NT2/D1 (cell line): ENCODE measurements at regions not wholly inside any gene's neighbourhood (a gene's known extent, or its start where the extent isn't known, plus 50 kb on each side); places are given as distances from the start of the nearest gene placed in this dataset.

Experiments
- DNase-seq: peaks from one replicate; pipeline ENCODE4 v3.0.0-alpha.2; 2011; ENCODE audit warnings: low read depth, low spot score
- H3K27me3 ChIP-seq: 2 replicates; pipeline ENCODE4 v1.6.0; 2011; ENCODE audit warnings: mild to moderate bottlenecking; ENCODE audit not compliant: insufficient read length, insufficient read depth
- H3K36me3 ChIP-seq: 2 replicates; pipeline ENCODE4 v1.6.1; 2011; ENCODE audit warnings: mild to moderate bottlenecking, low read length, mixed read lengths; ENCODE audit not compliant: insufficient read depth, insufficient read length
- H3K4me1 ChIP-seq: 2 replicates; pipeline ENCODE4 v1.5.1; 2011; ENCODE audit not compliant: insufficient read depth, insufficient read length
- H3K4me3 ChIP-seq: 2 replicates; pipeline ENCODE4 v1.5.1; 2011; ENCODE audit warnings: low read depth; ENCODE audit not compliant: insufficient read length
- H3K9ac ChIP-seq: 2 replicates; pipeline ENCODE4 v1.6.0; 2011; ENCODE audit warnings: low read depth; ENCODE audit not compliant: insufficient read length
- H3K9me3 ChIP-seq: 2 replicates; pipeline ENCODE4 v1.5.1; 2011; ENCODE audit warnings: mild to moderate bottlenecking, low read length; ENCODE audit not compliant: insufficient read depth
- SUZ12 ChIP-seq: IDR thresholded peaks from 2 replicates; pipeline ENCODE4 v1.6.1; 2011; ENCODE audit not compliant: insufficient read length, insufficient read depth; ENCODE audit errors: extremely low read depth
- YY1 ChIP-seq: IDR thresholded peaks from 2 replicates; pipeline ENCODE4 v1.6.1; 2011; ENCODE audit not compliant: insufficient read length, insufficient read depth
- ZNF274 ChIP-seq: IDR thresholded peaks from 2 replicates; pipeline ENCODE4 v1.6.1; 2011; ENCODE audit warnings: mild to moderate bottlenecking, low read depth, low read length

GRCh38 chr12:105466901-105467598 is 136.6 kb downstream of the C12orf75 start:
- TF ChIP-seq SUZ12 (no peak), ZNF274 (no peak), YY1 (no peak)
- DNase-seq, result no peak

GRCh38 chr12:105467710-105468366 is 137.3 kb downstream of the C12orf75 start:
- Histone ChIP-seq H3K9me3 (no peaks in the 10 kb centered on the region), H3K4me1 (peaks cover 3% of the 10 kb centered on the region), H3K4me3 (no peak overlapping the region), H3K36me3 (no peaks in the 10 kb centered on the region), H3K27me3 (no peaks in the 10 kb centered on the region), H3K9ac (no peak overlapping the region)
- no peak for DNase-seq
- TF ChIP-seq YY1, result no peak
- TF ChIP-seq SUZ12, result no peak
- no peak for TF ChIP-seq ZNF274

More at GRCh38 chr12:105466901-105467598, 136.6 kb downstream of the C12orf75 start:
- Histone ChIP-seq H3K27me3 (no peaks in the 10 kb centered on the region), H3K4me1 (peaks cover 3% of the 10 kb centered on the region), H3K4me3 (no peak overlapping the region), H3K9ac (no peak overlapping the region), H3K36me3 (no peaks in the 10 kb centered on the region), H3K9me3 (no peaks in the 10 kb centered on the region)

GRCh38 chr12:105468464-105468863 is 138.0 kb downstream of the C12orf75 start:
- TF ChIP-seq ZNF274, result no peak
- no peak for TF ChIP-seq SUZ12
- TF ChIP-seq YY1, result no peak
- Histone ChIP-seq H3K4me3 (no peak overlapping the region), H3K36me3 (no peaks in the 10 kb centered on the region), H3K9me3 (no peaks in the 10 kb centered on the region), H3K9ac (no peak overlapping the region), H3K4me1 (peaks cover 3% of the 10 kb centered on the region), H3K27me3 (no peaks in the 10 kb centered on the region)
- no peak for DNase-seq

GRCh38 chr12:105469211-105469610 is 138.7 kb downstream of the C12orf75 start:
- Histone ChIP-seq H3K4me1 (peaks cover 3% of the 10 kb centered on the region), H3K9ac (no peak overlapping the region), H3K9me3 (no peaks in the 10 kb centered on the region), H3K27me3 (no peaks in the 10 kb centered on the region), H3K36me3 (no peaks in the 10 kb centered on the region), H3K4me3 (no peak overlapping the region)
- no peak for TF ChIP-seq ZNF274
- no peak for TF ChIP-seq YY1
- no peak for TF ChIP-seq SUZ12
- DNase-seq, result no peak

- no peak overlapping the region for H3K9ac ChIP-seq
- peaks cover 3% of the 10 kb centered on the region for H3K4me1 ChIP-seq
- no peak overlapping the region for H3K4me3 ChIP-seq
- H3K36me3 ChIP-seq, result no peaks in the 10 kb centered on the region
- H3K9me3 ChIP-seq, result no peaks in the 10 kb centered on the region
- TF ChIP-seq ZNF274 (no peak), YY1 (no peak), SUZ12 (no peak)
- DNase-seq, result no peak
- no peaks in the 10 kb centered on the region for H3K27me3 ChIP-seq
Observed at GRCh38 chr12:105469701-105470100, 139.2 kb downstream of the C12orf75 start.

GRCh38 chr12:105470102-105470501 is 139.6 kb downstream of the C12orf75 start:
- DNase-seq, result no peak
- no peak for TF ChIP-seq YY1
- no peak for TF ChIP-seq SUZ12
- no peak for TF ChIP-seq ZNF274

GRCh38 chr12:105470601-105471000 is 140.1 kb downstream of the C12orf75 start:
- Histone ChIP-seq H3K4me1 (peaks cover 3% of the 10 kb centered on the region), H3K27me3 (no peaks in the 10 kb centered on the region), H3K4me3 (no peak overlapping the region), H3K36me3 (no peaks in the 10 kb centered on the region), H3K9ac (no peak overlapping the region), H3K9me3 (no peaks in the 10 kb centered on the region)
- TF ChIP-seq SUZ12, result no peak
- TF ChIP-seq ZNF274, result no peak
- TF ChIP-seq YY1, result no peak
- DNase-seq, result no peak

More at GRCh38 chr12:105470102-105470501, 139.6 kb downstream of the C12orf75 start:
- Histone ChIP-seq H3K4me3 (no peak overlapping the region), H3K9me3 (no peaks in the 10 kb centered on the region), H3K9ac (no peak overlapping the region), H3K36me3 (no peaks in the 10 kb centered on the region), H3K4me1 (peaks cover 3% of the 10 kb centered on the region), H3K27me3 (no peaks in the 10 kb centered on the region)
